ENCODE measurements at regions not wholly inside any gene's neighbourhood (a gene's known extent, or its start where the extent isn't known, plus 50 kb on each side); places are given as distances from the start of the nearest gene placed in this dataset.

- intact Hi-C loops (cut with DNase I), result no loop called here
- no peaks in the 10 kb centered on the region for H3K27me3 ChIP-seq
- whole genome bisulfite sequencing, result 72% methylated on average over 6 of the region's 6 CpGs
- no peaks in the 10 kb centered on the region for H3K4me1 ChIP-seq
- no peak overlapping the region for H3K4me3 ChIP-seq
- TF ChIP-seq POLR2AphosphoS5 (IDR thresholded peaks at IDR 0.05) (no peak), POLR2A (IDR thresholded peaks at IDR 0.05; ENCODE audit: low read depth) (no peak), EP300 (IDR thresholded peaks at IDR 0.05) (no peak), CTCF (IDR thresholded peaks at IDR 0.05) (no peak)
- no peak for DNase-seq (ENCODE audit: extremely low spot score)
- no peaks in the 10 kb centered on the region for H3K36me3 ChIP-seq
- no peak overlapping the region for H3K27ac ChIP-seq (replicated peaks in 1 of 4)
- no peaks in the 10 kb centered on the region for H3K9me3 ChIP-seq
Measured at GRCh38 chr6:16852671-16853070, 91.4 kb upstream of the ATXN1 start.

DNA sequence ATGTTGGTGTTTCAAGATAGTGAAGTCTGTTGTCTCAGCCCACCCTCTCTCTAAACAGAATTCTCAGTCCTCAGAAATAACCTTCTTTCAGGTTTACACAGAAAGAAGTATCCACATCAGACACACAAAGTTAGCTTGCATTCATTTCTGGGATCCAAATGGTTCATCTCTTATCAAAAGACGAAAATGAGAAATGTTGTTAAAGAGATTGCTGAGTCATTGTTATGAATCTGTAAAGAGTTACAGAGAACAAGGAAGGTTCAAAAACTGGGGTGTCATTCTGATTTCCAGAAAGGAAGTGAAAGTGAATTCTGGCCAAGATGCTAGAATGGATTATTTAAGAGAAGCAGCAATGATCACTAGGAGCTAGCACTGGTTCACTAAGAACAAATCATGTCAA, 90.5 kb upstream of the ATXN1 start:
- 35% methylated on average over 1 of the region's 1 CpG for WGBS
- H3K4me3 ChIP-seq, result no peak overlapping the region
- no peak overlapping the region for H3K27ac ChIP-seq (replicated peaks in 1 of 4)
- H3K9me3 ChIP-seq, result no peaks in the 10 kb centered on the region
- TF ChIP-seq EP300 (IDR thresholded peaks at IDR 0.05), result no peak
- TF ChIP-seq CTCF (IDR thresholded peaks at IDR 0.05), result no peak
- no peak for TF ChIP-seq POLR2AphosphoS5 (IDR thresholded peaks at IDR 0.05)
- TF ChIP-seq POLR2A (IDR thresholded peaks at IDR 0.05; ENCODE audit: low read depth), result no peak
- DNase-seq (ENCODE audit: extremely low spot score), result no peak
- H3K36me3 ChIP-seq, result no peaks in the 10 kb centered on the region
- no peaks in the 10 kb centered on the region for H3K27me3 ChIP-seq
- H3K4me1 ChIP-seq, result no peaks in the 10 kb centered on the region
- intact Hi-C loops (cut with DNase I), result no loop called here

GRCh38 chr6:16851044-16851540, 89.8 kb upstream of the ATXN1 start:
- Histone ChIP-seq H3K4me3 (no peak overlapping the region), H3K36me3 (no peaks in the 10 kb centered on the region), H3K9me3 (no peaks in the 10 kb centered on the region), H3K27me3 (no peaks in the 10 kb centered on the region), H3K4me1 (no peaks in the 10 kb centered on the region), H3K27ac (replicated peaks in 1 of 4) (no peak overlapping the region)
- intact Hi-C loops (cut with DNase I), result no loop called here
- WGBS, result 88% methylated on average over 3 of the region's 3 CpGs
- TF ChIP-seq EP300 (IDR thresholded peaks at IDR 0.05), result no peak
- no peak for TF ChIP-seq CTCF (IDR thresholded peaks at IDR 0.05)
- no peak for TF ChIP-seq POLR2A (IDR thresholded peaks at IDR 0.05; ENCODE audit: low read depth)
- TF ChIP-seq POLR2AphosphoS5 (IDR thresholded peaks at IDR 0.05), result no peak
- no peak for DNase-seq (ENCODE audit: extremely low spot score)

- Histone ChIP-seq H3K27me3 (no peaks in the 10 kb centered on the region), H3K27ac (replicated peaks in 1 of 4) (no peak overlapping the region), H3K4me1 (no peaks in the 10 kb centered on the region), H3K4me3 (no peak overlapping the region), H3K36me3 (no peaks in the 10 kb centered on the region), H3K9me3 (no peaks in the 10 kb centered on the region)
- 56% methylated on average over 5 of the region's 5 CpGs for WGBS
- TF ChIP-seq POLR2AphosphoS5 (IDR thresholded peaks at IDR 0.05), result no peak
- no peak for TF ChIP-seq CTCF (IDR thresholded peaks at IDR 0.05)
- no peak for TF ChIP-seq POLR2A (IDR thresholded peaks at IDR 0.05; ENCODE audit: low read depth)
- no peak for TF ChIP-seq EP300 (IDR thresholded peaks at IDR 0.05)
- intact Hi-C loops (cut with DNase I), result no loop called here
- no peak for DNase-seq (ENCODE audit: extremely low spot score)
Measured at GRCh38 chr6:16850681-16851026, 89.4 kb upstream of the ATXN1 start.

- no peaks in the 10 kb centered on the region for H3K4me1 ChIP-seq
- 80% methylated on average over 7 of the region's 7 CpGs for WGBS
- intact Hi-C loops (cut with DNase I), result no loop called here
- no peaks in the 10 kb centered on the region for H3K9me3 ChIP-seq
- DNase-seq (ENCODE audit: extremely low spot score), result no peak
- H3K27me3 ChIP-seq, result no peaks in the 10 kb centered on the region
- no peak overlapping the region for H3K27ac ChIP-seq (replicated peaks in 1 of 4)
- H3K36me3 ChIP-seq, result no peaks in the 10 kb centered on the region
- TF ChIP-seq POLR2AphosphoS5 (IDR thresholded peaks at IDR 0.05) (no peak), POLR2A (IDR thresholded peaks at IDR 0.05; ENCODE audit: low read depth) (no peak), CTCF (IDR thresholded peaks at IDR 0.05) (no peak), EP300 (IDR thresholded peaks at IDR 0.05) (no peak)
- H3K4me3 ChIP-seq, result no peak overlapping the region
Measured at GRCh38 chr6:16849988-16850680, 88.9 kb upstream of the ATXN1 start.

All from esophagus muscularis mucosa (tissue), 4 donors.